A549 (cell line): ENCODE measurements at regions not wholly inside any gene's neighbourhood (a gene's known extent, or its start where the extent isn't known, plus 50 kb on each side); places are given as distances from the start of the nearest gene placed in this dataset.

ENCODE experiments used
- ATAC-seq, 2 experiments: fragments of 200-7000 bp in 1 of 2; fragments of >200 bp in 1 of 2; cut with Nextera tagmentation in 1 of 2; cut with Tn5 transposase in 1 of 2; 3 replicates each; pipeline versions ENCODE4 v1.8.0 to v1.9.1; 2018 to 2020; ENCODE audit warnings: mild to moderate bottlenecking in 1 of 2, moderate library complexity in 1 of 2
- CTCF ChIA-PET: fragments of 300-600 bp; sonication (Branson Sonifier 250); formaldehyde crosslinking; extraction: SDS; loops from one replicate; lab custom pipeline; 2021; ENCODE audit warnings: antibody characterized with exemption, inconsistent platforms; lab: Yijun Ruan, JAX
- POLR2A ChIA-PET: fragments of 350-600 bp; formaldehyde crosslinking; extraction: SDS; loops from one replicate; lab custom pipeline; 2021; ENCODE audit warnings: antibody characterized with exemption, inconsistent platforms; lab: Yijun Ruan, JAX
- DNase-seq, 2 experiments: peaks; one replicate each; pipeline versions ENCODE4 v3.0.0 to v3.0.0-alpha.2; 2011 to 2016; ENCODE audit warnings: low read depth in 1 of 2, low spot score in 1 of 2
- FAIRE-seq: peaks from 2 replicates; lab custom pipeline; 2011; peaks lifted over from hg19 to GRCh38; lab: Jason Lieb, UNC
- H3K27ac ChIP-seq, 2 experiments: fragments of >200 bp; sonication (Bioruptor Twin); formaldehyde crosslinking; 3 replicates each; pipeline ENCODE4 v1.5.1; 2016 to 2017
- H3K4me1 ChIP-seq: fragments of >200 bp; sonication (Bioruptor Twin); formaldehyde crosslinking; 3 replicates; pipeline ENCODE4 v1.6.1; 2016
- H3K4me2 ChIP-seq: fragments of >200 bp; sonication (Bioruptor Twin); formaldehyde crosslinking; 3 replicates; pipeline ENCODE4 v1.6.1; 2016
- H3K4me3 ChIP-seq: fragments of >200 bp; sonication (Bioruptor Twin); formaldehyde crosslinking; 3 replicates; pipeline ENCODE4 v1.5.1; 2016
- H3K9me3 ChIP-seq: fragments of >200 bp; sonication (Bioruptor Twin); formaldehyde crosslinking; 3 replicates; pipeline ENCODE4 v1.6.1; 2016
- CEBPB ChIP-seq, 2 experiments: fragments of >200 bp in 1 of 2; sonication (Bioruptor Twin) in 1 of 2; formaldehyde crosslinking in 1 of 2; IDR thresholded peaks; 2 replicates each; pipeline ENCODE4 v1.6.1; 2012 to 2016
- CHD4 ChIP-seq: fragments of 200-600 bp; sonication (generic); IDR thresholded peaks from 2 replicates; pipeline ENCODE4 v1.6.1; 2016; ENCODE audit warnings: antibody characterized with exemption, mild to moderate bottlenecking, borderline replicate concordance
- CTCF ChIP-seq: fragments of >200 bp; sonication (Bioruptor Twin); formaldehyde crosslinking; IDR thresholded peaks from 3 replicates; pipeline ENCODE4 v1.5.1; 2016
- ELK1 ChIP-seq: fragments of 150-350 bp; IDR thresholded peaks from 2 replicates; pipeline ENCODE4 v1.6.1; 2014; ENCODE audit warnings: low read depth, mild to moderate bottlenecking, low read length
- ESRRA ChIP-seq: fragments of 150-350 bp; IDR thresholded peaks from 2 replicates; pipeline ENCODE4 v1.6.1; 2014; ENCODE audit warnings: mild to moderate bottlenecking, low read length, borderline replicate concordance
- GATA3 ChIP-seq: IDR thresholded peaks from 2 replicates; pipeline ENCODE4 v1.6.1; 2012; ENCODE audit warnings: borderline replicate concordance
- HDAC2 ChIP-seq: fragments of 200-600 bp; sonication (generic); IDR thresholded peaks from 2 replicates; pipeline ENCODE4 v1.6.1; 2016
- HEYL ChIP-seq: fragments of 250-450 bp; sonication (Bioruptor Pico); IDR thresholded peaks from 2 replicates; pipeline ENCODE4 v1.8.0; 2021; ENCODE audit warnings: mild to moderate bottlenecking, moderate library complexity
- JUNB ChIP-seq: fragments of >200 bp; sonication (Bioruptor Twin); formaldehyde crosslinking; IDR thresholded peaks from 2 replicates; pipeline ENCODE4 v1.6.1; 2016
- KDM5A ChIP-seq: fragments of 200-600 bp; sonication (generic); IDR thresholded peaks from 2 replicates; pipeline ENCODE4 v1.6.1; 2016; ENCODE audit warnings: antibody characterized with exemption, mild to moderate bottlenecking
- NFE2L2 ChIP-seq: fragments of 150-350 bp; conservative IDR thresholded peaks from 2 replicates; pipeline ENCODE4 v1.6.1; 2014; ENCODE audit warnings: low read length
- NPAS2 ChIP-seq: fragments of 250-450 bp; sonication (Bioruptor Pico); IDR thresholded peaks from 2 replicates; pipeline ENCODE4 v1.8.0; 2022; ENCODE audit warnings: mild to moderate bottlenecking, moderate library complexity, borderline replicate concordance
- NR3C1 ChIP-seq: fragments of >200 bp; sonication (Bioruptor Twin); formaldehyde crosslinking; IDR thresholded peaks from 3 replicates; pipeline ENCODE4 v1.6.1; 2017
- PHF8 ChIP-seq: fragments of 200-600 bp; sonication (generic); IDR thresholded peaks from 2 replicates; pipeline ENCODE4 v1.6.1; 2016; ENCODE audit warnings: low read depth, mild to moderate bottlenecking, antibody characterized with exemption, moderate library complexity, borderline replicate concordance
- RAD21 ChIP-seq, 2 experiments: fragments of >200 bp in 1 of 2; sonication (Bioruptor Twin) in 1 of 2; formaldehyde crosslinking in 1 of 2; IDR thresholded peaks in 1 of 2; conservative IDR thresholded peaks in 1 of 2; 2 replicates in 1 of 2; 3 replicates in 1 of 2; pipeline ENCODE4 v1.6.1; 2012 to 2018; ENCODE audit warnings: inconsistent platforms in 1 of 2
- RARB ChIP-seq: fragments of 250-450 bp; sonication (Bioruptor Pico); IDR thresholded peaks from 2 replicates; pipeline ENCODE4 v1.8.0; 2021; ENCODE audit warnings: mild to moderate bottlenecking, moderate library complexity
- RNF2 ChIP-seq: fragments of 200-600 bp; sonication (generic); IDR thresholded peaks from 2 replicates; pipeline ENCODE4 v1.6.1; 2016; ENCODE audit warnings: low read depth, mild to moderate bottlenecking, antibody characterized with exemption, moderate library complexity, borderline replicate concordance
- SMC3 ChIP-seq: fragments of >200 bp; sonication (Bioruptor Twin); formaldehyde crosslinking; IDR thresholded peaks from 3 replicates; pipeline ENCODE4 v1.6.1; 2018; ENCODE audit warnings: inconsistent platforms
- TP53 ChIP-seq: fragments of 250-450 bp; sonication (Bioruptor Pico); IDR thresholded peaks from 2 replicates; pipeline ENCODE4 v1.5.0; 2021; ENCODE audit warnings: mild to moderate bottlenecking, moderate library complexity
- ZC3H11A ChIP-seq: fragments of 450-650 bp; IDR thresholded peaks from 2 replicates; pipeline ENCODE4 v1.6.1; 2014; ENCODE audit warnings: antibody characterized with exemption, mild to moderate bottlenecking
- ZFP36 ChIP-seq: fragments of 450-650 bp; IDR thresholded peaks from 2 replicates; pipeline ENCODE4 v1.6.1; 2014; ENCODE audit warnings: borderline replicate concordance; ENCODE audit not compliant: partially characterized antibody
- WGBS: methylation state at CpG from one replicate; pipeline ENCODE4 v1.1.6; 2017; ENCODE audit errors: missing lambda C conversion rate; 5-methylcytosine and 5-hydroxymethylcytosine counted together
- TF ChIP-seq, protein P1 (sequence below): IDR thresholded peaks from 2 replicates; pipeline ENCODE4 v1.6.1; 2012
- TF ChIP-seq, protein P2 (sequence below): IDR thresholded peaks from 2 replicates; pipeline ENCODE4 v1.6.1; 2012

DNA sequence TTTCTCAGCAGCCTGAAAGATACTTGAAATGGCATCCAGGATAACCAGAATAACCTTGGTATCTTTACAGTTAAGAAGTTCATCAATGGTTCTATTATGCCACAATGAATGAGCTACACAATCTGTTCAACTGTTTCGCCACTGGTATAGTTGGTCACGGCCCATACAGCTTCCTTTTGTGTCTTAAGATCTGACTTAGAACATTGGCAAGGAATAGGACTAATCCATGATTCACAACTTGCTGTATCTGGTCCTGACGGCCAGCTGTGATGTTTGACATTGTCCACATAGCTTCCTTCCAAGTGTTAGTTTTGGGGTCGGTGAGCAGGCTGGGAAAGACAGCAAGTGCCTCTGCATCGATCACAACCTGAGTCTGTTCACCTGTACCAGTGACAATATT, 113.3 kb upstream of the RAD23B start:
- Histone ChIP-seq H3K9me3 (no peaks in the 10 kb centered on the region), H3K4me3 (no peak overlapping the region), H3K4me1 (no peaks in the 10 kb centered on the region), H3K4me2 (no peak overlapping the region), H3K27ac (no peak overlapping the region)
- CTCF ChIA-PET = interaction anchor here (0.9 to 2.1 kb wide), 7 partner anchors 11 to 256 kb away, joined by 3 to 5 read pairs (median 4); no protein-coding TSS in a partner anchor
- DNase-seq (no peak), FAIRE-seq (no peak), ATAC-seq (no peak)
- 26% methylated on average over 5 of the region's 5 CpGs for WGBS
- TF ChIP-seq NFE2L2 (no peak), HDAC2 (no peak), CHD4 (no peak), GATA3 (no peak), ZC3H11A (no peak), PHF8 (no peak), ZFP36 (no peak), HEYL (CRISPR knock-in tag) (no peak), SMC3 (no peak), ELK1 (no peak), RNF2 (no peak), NPAS2 (CRISPR knock-in tag) (no peak), NR3C1 (no peak), JUNB (no peak), KDM5A (no peak), TP53 (CRISPR knock-in tag) (no peak)
- TF ChIP-seq, protein P1, sequence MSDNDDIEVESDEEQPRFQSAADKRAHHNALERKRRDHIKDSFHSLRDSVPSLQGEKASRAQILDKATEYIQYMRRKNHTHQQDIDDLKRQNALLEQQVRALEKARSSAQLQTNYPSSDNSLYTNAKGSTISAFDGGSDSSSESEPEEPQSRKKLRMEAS = no peak
- TF ChIP-seq, protein P2, sequence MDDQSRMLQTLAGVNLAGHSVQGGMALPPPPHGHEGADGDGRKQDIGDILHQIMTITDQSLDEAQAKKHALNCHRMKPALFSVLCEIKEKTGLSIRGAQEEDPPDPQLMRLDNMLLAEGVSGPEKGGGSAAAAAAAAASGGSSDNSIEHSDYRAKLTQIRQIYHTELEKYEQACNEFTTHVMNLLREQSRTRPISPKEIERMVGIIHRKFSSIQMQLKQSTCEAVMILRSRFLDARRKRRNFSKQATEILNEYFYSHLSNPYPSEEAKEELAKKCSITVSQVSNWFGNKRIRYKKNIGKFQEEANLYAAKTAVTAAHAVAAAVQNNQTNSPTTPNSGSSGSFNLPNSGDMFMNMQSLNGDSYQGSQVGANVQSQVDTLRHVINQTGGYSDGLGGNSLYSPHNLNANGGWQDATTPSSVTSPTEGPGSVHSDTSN = no peak
- POLR2A ChIA-PET = no interaction called here

DNA sequence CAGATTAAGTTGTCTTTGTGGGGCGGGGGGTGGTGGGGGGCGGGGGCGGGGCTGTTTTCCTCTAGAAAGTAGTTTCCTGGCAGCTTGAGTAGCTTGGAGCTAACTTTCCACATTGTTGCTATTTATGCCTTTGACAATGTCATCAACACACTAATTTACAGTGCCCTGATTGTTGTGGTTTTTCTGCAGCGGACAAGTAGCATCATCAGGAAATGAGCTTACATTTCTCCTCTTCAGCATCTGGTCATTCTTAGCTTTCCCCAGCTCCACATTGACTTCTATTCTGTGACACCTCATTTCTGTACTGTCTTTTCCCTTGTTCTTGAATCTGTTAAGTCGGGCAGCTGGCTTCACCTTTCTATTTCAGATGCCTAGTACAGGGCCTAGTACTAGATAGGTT, 112.3 kb upstream of the RAD23B start:
- TF ChIP-seq ESRRA = no peak
- TF ChIP-seq NFE2L2 = no peak
- TF ChIP-seq RARB (CRISPR knock-in tag) = no peak
- no peak for TF ChIP-seq ZFP36
- TF ChIP-seq CEBPB (IDR thresholded peaks at IDR 0.05) = no peak
- TF ChIP-seq, all 56 proteins: peak for 0

DNA sequence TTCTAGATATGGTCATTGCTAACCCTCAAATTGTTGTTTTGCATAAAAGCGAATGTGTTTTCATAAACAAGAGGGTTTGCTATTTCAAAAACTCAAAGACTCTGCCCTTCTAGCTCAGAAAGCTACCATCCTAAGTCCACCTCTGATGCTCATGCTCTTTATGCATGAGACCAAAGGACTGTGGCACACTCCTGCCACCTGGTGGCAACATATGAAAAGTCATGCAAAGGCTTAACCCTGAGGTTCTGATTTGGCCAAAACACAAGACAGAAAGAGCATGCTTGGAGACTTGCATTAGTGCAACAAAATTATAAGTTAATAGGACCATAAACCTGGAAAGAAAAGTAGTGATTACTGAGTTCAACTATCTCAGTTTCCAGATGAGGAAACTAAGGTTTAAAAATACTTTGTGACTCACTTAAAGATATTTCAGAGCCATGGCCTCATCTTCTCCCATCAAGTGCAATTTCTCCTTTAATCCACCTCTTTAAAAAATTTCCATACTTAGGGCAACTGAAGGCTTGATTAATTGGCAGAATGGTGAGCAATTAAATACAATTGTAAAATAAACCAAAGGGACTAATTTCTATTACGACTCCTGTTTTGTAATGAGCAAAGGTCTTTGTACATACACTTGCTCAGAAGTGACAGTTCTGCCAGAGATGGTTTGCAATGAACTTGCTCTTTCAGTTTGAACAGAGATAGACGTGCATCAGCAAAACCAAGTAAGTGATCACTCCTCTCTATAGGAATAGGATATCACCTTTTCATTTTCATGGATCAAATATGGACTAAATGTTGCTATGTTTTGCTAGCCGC, 110.7 kb upstream of the RAD23B start:
- ATAC-seq = peak; percentile 89 to 96
- no peaks in the 10 kb centered on the region for H3K9me3 ChIP-seq
- H3K4me2 ChIP-seq = no peak overlapping the region
- no peak overlapping the region for H3K4me3 ChIP-seq
- H3K27ac ChIP-seq = no peak overlapping the region
- CTCF ChIA-PET = interaction anchor here (0.5 to 2.8 kb wide), 28 partner anchors 8 to 1332 kb away, joined by 3 to 13 read pairs (median 4); no protein-coding TSS in a partner anchor
- POLR2A ChIA-PET = no interaction called here
- FAIRE-seq = peak; percentile 98
- no peaks in the 10 kb centered on the region for H3K4me1 ChIP-seq
- peak; percentile 35 to 75 for DNase-seq
- 45% methylated on average over 4 of the region's 4 CpGs for WGBS
- TF ChIP-seq RAD21 (conservative IDR thresholded peaks at IDR 0.05 in 1 of 2, IDR thresholded peaks at IDR 0.05 in 1 of 2) (peak; percentile 89 to 92), CTCF (peak; percentile 88), SMC3 (peak; percentile 86), NR3C1 (no peak)

More for the DNA sequence above, 112.3 kb upstream of the RAD23B start:
- FAIRE-seq = no peak
- ChIA-PET POLR2A (no interaction called here), CTCF (interaction anchor here (1.1 to 2.2 kb wide), 4 partner anchors 12 to 1331 kb away, joined by 3 to 7 read pairs (median 4); no protein-coding TSS in a partner anchor)
- Histone ChIP-seq H3K4me3 (no peak overlapping the region), H3K9me3 (no peaks in the 10 kb centered on the region), H3K4me2 (no peak overlapping the region), H3K4me1 (no peaks in the 10 kb centered on the region), H3K27ac (no peak overlapping the region)
- 22% methylated on average over 5 of the region's 5 CpGs for WGBS
- DNase-seq = no peak
- no peak for ATAC-seq
